ENCODE measurements at regions not wholly inside any gene's neighbourhood (a gene's known extent, or its start where the extent isn't known, plus 50 kb on each side); places are given as distances from the start of the nearest gene placed in this dataset.
A peak's percentile ranks its signal among the peaks of the same experiment; 100 is the strongest.

DNA sequence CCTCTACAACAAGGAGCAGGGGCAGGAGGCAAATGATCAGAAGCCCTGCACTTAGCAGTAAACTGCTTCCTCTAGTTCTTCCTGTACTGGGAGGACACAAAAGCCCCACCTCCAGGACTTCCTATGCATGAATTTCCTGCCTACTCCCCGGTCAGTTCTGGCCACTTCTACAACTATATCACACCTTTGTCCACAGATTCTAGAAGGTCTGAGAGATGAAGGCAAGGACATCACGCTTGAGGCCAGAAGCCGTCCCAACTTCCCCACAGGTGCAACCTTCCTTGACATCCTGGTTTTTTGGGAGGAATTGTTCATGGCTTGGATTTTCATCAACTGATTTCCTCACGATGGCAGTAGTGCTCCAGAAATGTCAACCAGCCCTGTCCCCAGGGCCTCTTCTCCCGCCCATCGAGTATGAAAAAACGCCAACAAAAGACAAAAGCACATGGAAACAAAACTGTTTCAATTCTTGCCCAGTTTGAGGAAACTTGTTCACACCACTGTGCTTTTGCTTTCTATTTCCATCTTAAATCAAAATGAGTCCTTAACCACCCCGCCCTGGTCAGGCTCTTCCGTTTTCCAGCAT is 206.5 kb upstream of the STK26 start:
- H3K4me1 ChIP-seq (ENCODE audit: control insufficient read depth, insufficient read depth, low read length) = no peaks in the 10 kb centered on the region
- no peaks in the 10 kb centered on the region for H3K9me3 ChIP-seq (ENCODE audit: control insufficient read depth, insufficient read depth, low read depth, low read length)
- POLR2A ChIA-PET = no interaction called here
- peaks cover 3 to 15% of the 10 kb centered on the region in 2 experiments; a peak in 2 of 3 replicates for H3K36me3 ChIP-seq (ENCODE audit: control insufficient read depth in 2 of 2, insufficient read depth in 1 of 2, low read length in 2 of 2)
- CTCF ChIA-PET = interaction anchor here (0.6 to 1.8 kb wide), 8 partner anchors 10 to 1754 kb away, joined by 3 to 6 read pairs (median 4); no protein-coding TSS in a partner anchor
- H3K4me3 ChIP-seq (ENCODE audit: low read depth, low read length) = no peak overlapping the region
- no peak overlapping the region; the same call in 1 of the 2 replicates for H3K27ac ChIP-seq (ENCODE audit: extremely low read depth, low read depth, low read length)
- TF ChIP-seq ZNF664 (tag by site-specific recombination; IDR thresholded peaks at IDR 0.05) (no peak), KLF10 (tag by site-specific recombination; IDR thresholded peaks at IDR 0.05) (peak; percentile 79), ZNF341 (tag by site-specific recombination; IDR thresholded peaks at IDR 0.05; ENCODE audit: low read depth) (peak; percentile 44; the same call in 1 of the 2 replicates), ZNF501 (tag by site-specific recombination; IDR thresholded peaks at IDR 0.05) (no peak), ZXDB (tag by site-specific recombination; IDR thresholded peaks at IDR 0.05) (peak; percentile 76), ZNF654 (tag by site-specific recombination; IDR thresholded peaks at IDR 0.05; ENCODE audit: low read depth) (peak; percentile 83), ZNF391 (tag by site-specific recombination; IDR thresholded peaks at IDR 0.05; ENCODE audit: borderline replicate concordance, low read depth) (no peak), SP3 (tag by site-specific recombination; IDR thresholded peaks at IDR 0.05) (0 out of 2 replicates have a peak, but pooled peaks have one; percentile 46), ZNF76 (tag by site-specific recombination; IDR thresholded peaks at IDR 0.05; ENCODE audit: borderline replicate concordance, low read depth) (no peak), IKZF3 (tag by site-specific recombination; IDR thresholded peaks at IDR 0.05) (peak; percentile 29; the same call in 1 of the 2 replicates)
- TF ChIP-seq, protein P1, sequence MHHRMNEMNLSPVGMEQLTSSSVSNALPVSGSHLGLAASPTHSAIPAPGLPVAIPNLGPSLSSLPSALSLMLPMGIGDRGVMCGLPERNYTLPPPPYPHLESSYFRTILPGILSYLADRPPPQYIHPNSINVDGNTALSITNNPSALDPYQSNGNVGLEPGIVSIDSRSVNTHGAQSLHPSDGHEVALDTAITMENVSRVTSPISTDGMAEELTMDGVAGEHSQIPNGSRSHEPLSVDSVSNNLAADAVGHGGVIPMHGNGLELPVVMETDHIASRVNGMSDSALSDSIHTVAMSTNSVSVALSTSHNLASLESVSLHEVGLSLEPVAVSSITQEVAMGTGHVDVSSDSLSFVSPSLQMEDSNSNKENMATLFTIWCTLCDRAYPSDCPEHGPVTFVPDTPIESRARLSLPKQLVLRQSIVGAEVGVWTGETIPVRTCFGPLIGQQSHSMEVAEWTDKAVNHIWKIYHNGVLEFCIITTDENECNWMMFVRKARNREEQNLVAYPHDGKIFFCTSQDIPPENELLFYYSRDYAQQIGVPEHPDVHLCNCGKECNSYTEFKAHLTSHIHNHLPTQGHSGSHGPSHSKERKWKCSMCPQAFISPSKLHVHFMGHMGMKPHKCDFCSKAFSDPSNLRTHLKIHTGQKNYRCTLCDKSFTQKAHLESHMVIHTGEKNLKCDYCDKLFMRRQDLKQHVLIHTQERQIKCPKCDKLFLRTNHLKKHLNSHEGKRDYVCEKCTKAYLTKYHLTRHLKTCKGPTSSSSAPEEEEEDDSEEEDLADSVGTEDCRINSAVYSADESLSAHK (tag by site-specific recombination; IDR thresholded peaks at IDR 0.05) = peak; percentile 99
- TF ChIP-seq, protein P2, sequence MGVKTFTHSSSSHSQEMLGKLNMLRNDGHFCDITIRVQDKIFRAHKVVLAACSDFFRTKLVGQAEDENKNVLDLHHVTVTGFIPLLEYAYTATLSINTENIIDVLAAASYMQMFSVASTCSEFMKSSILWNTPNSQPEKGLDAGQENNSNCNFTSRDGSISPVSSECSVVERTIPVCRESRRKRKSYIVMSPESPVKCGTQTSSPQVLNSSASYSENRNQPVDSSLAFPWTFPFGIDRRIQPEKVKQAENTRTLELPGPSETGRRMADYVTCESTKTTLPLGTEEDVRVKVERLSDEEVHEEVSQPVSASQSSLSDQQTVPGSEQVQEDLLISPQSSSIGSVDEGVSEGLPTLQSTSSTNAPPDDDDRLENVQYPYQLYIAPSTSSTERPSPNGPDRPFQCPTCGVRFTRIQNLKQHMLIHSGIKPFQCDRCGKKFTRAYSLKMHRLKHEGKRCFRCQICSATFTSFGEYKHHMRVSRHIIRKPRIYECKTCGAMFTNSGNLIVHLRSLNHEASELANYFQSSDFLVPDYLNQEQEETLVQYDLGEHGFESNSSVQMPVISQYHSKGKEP (tag by site-specific recombination; IDR thresholded peaks at IDR 0.05) = no peak
- TF ChIP-seq, protein P3, sequence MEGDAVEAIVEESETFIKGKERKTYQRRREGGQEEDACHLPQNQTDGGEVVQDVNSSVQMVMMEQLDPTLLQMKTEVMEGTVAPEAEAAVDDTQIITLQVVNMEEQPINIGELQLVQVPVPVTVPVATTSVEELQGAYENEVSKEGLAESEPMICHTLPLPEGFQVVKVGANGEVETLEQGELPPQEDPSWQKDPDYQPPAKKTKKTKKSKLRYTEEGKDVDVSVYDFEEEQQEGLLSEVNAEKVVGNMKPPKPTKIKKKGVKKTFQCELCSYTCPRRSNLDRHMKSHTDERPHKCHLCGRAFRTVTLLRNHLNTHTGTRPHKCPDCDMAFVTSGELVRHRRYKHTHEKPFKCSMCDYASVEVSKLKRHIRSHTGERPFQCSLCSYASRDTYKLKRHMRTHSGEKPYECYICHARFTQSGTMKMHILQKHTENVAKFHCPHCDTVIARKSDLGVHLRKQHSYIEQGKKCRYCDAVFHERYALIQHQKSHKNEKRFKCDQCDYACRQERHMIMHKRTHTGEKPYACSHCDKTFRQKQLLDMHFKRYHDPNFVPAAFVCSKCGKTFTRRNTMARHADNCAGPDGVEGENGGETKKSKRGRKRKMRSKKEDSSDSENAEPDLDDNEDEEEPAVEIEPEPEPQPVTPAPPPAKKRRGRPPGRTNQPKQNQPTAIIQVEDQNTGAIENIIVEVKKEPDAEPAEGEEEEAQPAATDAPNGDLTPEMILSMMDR (tag by site-specific recombination; IDR thresholded peaks at IDR 0.05) = peak; percentile 83
- TF ChIP-seq, protein P4, sequence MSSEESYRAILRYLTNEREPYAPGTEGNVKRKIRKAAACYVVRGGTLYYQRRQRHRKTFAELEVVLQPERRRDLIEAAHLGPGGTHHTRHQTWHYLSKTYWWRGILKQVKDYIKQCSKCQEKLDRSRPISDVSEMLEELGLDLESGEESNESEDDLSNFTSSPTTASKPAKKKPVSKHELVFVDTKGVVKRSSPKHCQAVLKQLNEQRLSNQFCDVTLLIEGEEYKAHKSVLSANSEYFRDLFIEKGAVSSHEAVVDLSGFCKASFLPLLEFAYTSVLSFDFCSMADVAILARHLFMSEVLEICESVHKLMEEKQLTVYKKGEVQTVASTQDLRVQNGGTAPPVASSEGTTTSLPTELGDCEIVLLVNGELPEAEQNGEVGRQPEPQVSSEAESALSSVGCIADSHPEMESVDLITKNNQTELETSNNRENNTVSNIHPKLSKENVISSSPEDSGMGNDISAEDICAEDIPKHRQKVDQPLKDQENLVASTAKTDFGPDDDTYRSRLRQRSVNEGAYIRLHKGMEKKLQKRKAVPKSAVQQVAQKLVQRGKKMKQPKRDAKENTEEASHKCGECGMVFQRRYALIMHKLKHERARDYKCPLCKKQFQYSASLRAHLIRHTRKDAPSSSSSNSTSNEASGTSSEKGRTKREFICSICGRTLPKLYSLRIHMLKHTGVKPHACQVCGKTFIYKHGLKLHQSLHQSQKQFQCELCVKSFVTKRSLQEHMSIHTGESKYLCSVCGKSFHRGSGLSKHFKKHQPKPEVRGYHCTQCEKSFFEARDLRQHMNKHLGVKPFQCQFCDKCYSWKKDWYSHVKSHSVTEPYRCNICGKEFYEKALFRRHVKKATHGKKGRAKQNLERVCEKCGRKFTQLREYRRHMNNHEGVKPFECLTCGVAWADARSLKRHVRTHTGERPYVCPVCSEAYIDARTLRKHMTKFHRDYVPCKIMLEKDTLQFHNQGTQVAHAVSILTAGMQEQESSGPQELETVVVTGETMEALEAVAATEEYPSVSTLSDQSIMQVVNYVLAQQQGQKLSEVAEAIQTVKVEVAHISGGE (tag by site-specific recombination; conservative IDR thresholded peaks at IDR 0.05; ENCODE audit: low read depth) = peak; percentile 43
- TF ChIP-seq, protein P5, sequence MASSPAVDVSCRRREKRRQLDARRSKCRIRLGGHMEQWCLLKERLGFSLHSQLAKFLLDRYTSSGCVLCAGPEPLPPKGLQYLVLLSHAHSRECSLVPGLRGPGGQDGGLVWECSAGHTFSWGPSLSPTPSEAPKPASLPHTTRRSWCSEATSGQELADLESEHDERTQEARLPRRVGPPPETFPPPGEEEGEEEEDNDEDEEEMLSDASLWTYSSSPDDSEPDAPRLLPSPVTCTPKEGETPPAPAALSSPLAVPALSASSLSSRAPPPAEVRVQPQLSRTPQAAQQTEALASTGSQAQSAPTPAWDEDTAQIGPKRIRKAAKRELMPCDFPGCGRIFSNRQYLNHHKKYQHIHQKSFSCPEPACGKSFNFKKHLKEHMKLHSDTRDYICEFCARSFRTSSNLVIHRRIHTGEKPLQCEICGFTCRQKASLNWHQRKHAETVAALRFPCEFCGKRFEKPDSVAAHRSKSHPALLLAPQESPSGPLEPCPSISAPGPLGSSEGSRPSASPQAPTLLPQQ (tag by site-specific recombination; IDR thresholded peaks at IDR 0.05) = 0 out of 2 replicates have a peak, but pooled peaks have one; percentile 31
- TF ChIP-seq, protein P6, sequence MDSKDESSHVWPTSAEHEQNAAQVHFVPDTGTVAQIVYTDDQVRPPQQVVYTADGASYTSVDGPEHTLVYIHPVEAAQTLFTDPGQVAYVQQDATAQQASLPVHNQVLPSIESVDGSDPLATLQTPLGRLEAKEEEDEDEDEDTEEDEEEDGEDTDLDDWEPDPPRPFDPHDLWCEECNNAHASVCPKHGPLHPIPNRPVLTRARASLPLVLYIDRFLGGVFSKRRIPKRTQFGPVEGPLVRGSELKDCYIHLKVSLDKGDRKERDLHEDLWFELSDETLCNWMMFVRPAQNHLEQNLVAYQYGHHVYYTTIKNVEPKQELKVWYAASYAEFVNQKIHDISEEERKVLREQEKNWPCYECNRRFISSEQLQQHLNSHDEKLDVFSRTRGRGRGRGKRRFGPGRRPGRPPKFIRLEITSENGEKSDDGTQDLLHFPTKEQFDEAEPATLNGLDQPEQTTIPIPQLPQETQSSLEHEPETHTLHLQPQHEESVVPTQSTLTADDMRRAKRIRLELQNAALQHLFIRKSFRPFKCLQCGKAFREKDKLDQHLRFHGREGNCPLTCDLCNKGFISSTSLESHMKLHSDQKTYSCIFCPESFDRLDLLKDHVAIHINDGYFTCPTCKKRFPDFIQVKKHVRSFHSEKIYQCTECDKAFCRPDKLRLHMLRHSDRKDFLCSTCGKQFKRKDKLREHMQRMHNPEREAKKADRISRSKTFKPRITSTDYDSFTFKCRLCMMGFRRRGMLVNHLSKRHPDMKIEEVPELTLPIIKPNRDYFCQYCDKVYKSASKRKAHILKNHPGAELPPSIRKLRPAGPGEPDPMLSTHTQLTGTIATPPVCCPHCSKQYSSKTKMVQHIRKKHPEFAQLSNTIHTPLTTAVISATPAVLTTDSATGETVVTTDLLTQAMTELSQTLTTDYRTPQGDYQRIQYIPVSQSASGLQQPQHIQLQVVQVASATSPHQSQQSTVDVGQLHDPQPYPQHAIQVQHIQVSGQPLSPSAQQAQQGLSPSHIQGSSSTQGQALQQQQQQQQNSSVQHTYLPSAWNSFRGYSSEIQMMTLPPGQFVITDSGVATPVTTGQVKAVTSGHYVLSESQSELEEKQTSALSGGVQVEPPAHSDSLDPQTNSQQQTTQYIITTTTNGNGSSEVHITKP (tag by site-specific recombination; IDR thresholded peaks at IDR 0.05) = 0 out of 2 replicates have a peak, but pooled peaks have one; percentile 23
- TF ChIP-seq, protein P7, sequence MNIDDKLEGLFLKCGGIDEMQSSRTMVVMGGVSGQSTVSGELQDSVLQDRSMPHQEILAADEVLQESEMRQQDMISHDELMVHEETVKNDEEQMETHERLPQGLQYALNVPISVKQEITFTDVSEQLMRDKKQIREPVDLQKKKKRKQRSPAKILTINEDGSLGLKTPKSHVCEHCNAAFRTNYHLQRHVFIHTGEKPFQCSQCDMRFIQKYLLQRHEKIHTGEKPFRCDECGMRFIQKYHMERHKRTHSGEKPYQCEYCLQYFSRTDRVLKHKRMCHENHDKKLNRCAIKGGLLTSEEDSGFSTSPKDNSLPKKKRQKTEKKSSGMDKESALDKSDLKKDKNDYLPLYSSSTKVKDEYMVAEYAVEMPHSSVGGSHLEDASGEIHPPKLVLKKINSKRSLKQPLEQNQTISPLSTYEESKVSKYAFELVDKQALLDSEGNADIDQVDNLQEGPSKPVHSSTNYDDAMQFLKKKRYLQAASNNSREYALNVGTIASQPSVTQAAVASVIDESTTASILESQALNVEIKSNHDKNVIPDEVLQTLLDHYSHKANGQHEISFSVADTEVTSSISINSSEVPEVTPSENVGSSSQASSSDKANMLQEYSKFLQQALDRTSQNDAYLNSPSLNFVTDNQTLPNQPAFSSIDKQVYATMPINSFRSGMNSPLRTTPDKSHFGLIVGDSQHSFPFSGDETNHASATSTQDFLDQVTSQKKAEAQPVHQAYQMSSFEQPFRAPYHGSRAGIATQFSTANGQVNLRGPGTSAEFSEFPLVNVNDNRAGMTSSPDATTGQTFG (tag by site-specific recombination; IDR thresholded peaks at IDR 0.05; ENCODE audit: borderline replicate concordance) = no peak

All from HEK293 (cell line).